PFSK-1 (cell line): ENCODE measurements at regions not wholly inside any gene's neighbourhood (a gene's known extent, or its start where the extent isn't known, plus 50 kb on each side); places are given as distances from the start of the nearest gene placed in this dataset.

ENCODE experiments used
- FOXP2 ChIP-seq: optimal IDR thresholded peaks from 2 replicates; pipeline ENCODE3; 2011; ENCODE audit warnings: borderline replicate concordance, control low read depth, inconsistent platforms; ENCODE audit not compliant: insufficient read depth; ENCODE audit errors: extremely low read length, extremely low read depth
- POLR2AphosphoS5 ChIP-seq: IDR thresholded peaks from 2 replicates; pipeline ENCODE4 v1.6.1; 2012; ENCODE audit warnings: low read depth, mild to moderate bottlenecking, control low read depth, low read length, moderate library complexity
- SIN3A ChIP-seq: IDR thresholded peaks from 2 replicates; pipeline ENCODE4 v1.6.1; 2012; ENCODE audit warnings: mild to moderate bottlenecking, low read length, moderate library complexity, borderline replicate concordance; ENCODE audit not compliant: insufficient read depth
- TAF1 ChIP-seq: IDR thresholded peaks from 2 replicates; pipeline ENCODE4 v1.6.1; 2012; ENCODE audit warnings: low read length, control low read depth, borderline replicate concordance; ENCODE audit not compliant: insufficient read depth
- TF ChIP-seq, protein P1 (sequence below), 2 experiments: IDR thresholded peaks; 2 replicates each; pipeline versions ENCODE4 v1.6.1 to v1.8.0; 2011 to 2012; ENCODE audit warnings: low read depth in 2 of 2, low read length in 2 of 2, control low read depth in 1 of 2, inconsistent platforms in 1 of 2, mild to moderate bottlenecking in 1 of 2, moderate library complexity in 1 of 2; ENCODE audit not compliant: insufficient read depth in 1 of 2

DNA sequence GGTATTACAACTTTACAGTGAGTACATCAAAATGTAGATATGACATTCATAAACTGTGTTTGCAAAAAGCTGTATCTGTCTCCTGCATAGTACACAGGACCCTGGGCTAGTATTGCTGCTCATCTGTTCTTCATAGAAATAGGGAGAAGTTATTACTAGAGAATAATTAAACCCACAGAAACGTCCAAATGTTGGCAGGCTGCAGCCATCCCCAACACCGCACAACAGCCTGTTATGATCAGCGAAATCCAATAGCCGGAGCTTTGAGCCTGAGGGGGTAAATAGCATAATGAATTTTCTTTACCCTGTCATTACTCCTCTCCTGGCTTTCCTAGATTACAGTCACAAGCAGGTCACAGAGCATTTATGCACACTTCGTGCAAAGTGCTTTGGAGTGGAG, 178.0 kb downstream of the DACT1 start:
- TF ChIP-seq, protein P1, sequence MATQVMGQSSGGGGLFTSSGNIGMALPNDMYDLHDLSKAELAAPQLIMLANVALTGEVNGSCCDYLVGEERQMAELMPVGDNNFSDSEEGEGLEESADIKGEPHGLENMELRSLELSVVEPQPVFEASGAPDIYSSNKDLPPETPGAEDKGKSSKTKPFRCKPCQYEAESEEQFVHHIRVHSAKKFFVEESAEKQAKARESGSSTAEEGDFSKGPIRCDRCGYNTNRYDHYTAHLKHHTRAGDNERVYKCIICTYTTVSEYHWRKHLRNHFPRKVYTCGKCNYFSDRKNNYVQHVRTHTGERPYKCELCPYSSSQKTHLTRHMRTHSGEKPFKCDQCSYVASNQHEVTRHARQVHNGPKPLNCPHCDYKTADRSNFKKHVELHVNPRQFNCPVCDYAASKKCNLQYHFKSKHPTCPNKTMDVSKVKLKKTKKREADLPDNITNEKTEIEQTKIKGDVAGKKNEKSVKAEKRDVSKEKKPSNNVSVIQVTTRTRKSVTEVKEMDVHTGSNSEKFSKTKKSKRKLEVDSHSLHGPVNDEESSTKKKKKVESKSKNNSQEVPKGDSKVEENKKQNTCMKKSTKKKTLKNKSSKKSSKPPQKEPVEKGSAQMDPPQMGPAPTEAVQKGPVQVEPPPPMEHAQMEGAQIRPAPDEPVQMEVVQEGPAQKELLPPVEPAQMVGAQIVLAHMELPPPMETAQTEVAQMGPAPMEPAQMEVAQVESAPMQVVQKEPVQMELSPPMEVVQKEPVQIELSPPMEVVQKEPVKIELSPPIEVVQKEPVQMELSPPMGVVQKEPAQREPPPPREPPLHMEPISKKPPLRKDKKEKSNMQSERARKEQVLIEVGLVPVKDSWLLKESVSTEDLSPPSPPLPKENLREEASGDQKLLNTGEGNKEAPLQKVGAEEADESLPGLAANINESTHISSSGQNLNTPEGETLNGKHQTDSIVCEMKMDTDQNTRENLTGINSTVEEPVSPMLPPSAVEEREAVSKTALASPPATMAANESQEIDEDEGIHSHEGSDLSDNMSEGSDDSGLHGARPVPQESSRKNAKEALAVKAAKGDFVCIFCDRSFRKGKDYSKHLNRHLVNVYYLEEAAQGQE (IDR thresholded peaks at IDR 0.05; ENCODE audit: insufficient read depth in 1 of 2, low read depth in 2 of 2, low read length in 2 of 2), result no peak
- TF ChIP-seq POLR2AphosphoS5 (no peak), TAF1 (no peak), SIN3A (no peak), FOXP2 (no peak)

DNA sequence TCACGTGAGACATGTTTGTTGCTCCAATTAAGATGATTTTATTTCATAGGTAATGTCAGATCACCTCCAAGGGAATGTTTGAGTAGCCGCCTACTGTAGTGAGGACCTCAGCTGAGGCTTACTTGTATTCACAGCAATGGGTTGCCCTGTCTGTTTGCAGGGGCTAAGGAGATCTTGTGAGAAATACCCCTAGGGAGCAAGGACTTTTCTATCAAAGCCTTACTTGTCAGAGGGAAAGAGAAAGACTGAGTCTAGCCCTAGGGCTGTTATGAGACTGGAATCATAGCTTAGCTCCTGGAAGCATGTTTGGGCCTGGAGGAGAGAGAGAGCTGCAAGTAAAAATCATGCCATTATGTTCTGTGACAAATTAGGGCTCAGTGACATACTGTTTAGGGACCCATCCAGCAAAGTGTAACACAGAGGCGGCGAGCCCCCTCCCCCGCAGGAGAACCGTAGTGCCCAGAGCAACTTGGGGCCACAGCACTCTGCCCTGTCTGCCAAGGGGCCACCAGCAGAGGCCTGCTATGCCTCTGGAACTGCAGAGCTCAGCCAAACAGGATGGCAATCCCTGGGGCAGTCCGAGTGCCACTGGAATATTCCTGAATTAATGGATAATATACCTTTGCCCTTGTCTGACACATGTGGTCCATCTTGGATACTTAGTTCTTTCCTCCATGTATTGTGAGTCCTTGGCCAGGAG, 178.8 kb downstream of the DACT1 start:
- no peak for TF ChIP-seq SIN3A
- TF ChIP-seq FOXP2, result no peak
- TF ChIP-seq, protein P1 (IDR thresholded peaks at IDR 0.05; ENCODE audit: insufficient read depth in 1 of 2, low read depth in 2 of 2, low read length in 2 of 2), result no peak
- no peak for TF ChIP-seq TAF1
- no peak for TF ChIP-seq POLR2AphosphoS5

GRCh38 chr14:58817846-58818245, 180.1 kb downstream of the DACT1 start:
- no peak for TF ChIP-seq POLR2AphosphoS5
- TF ChIP-seq, protein P1 (IDR thresholded peaks at IDR 0.05; ENCODE audit: insufficient read depth in 1 of 2, low read depth in 2 of 2, low read length in 2 of 2), result no peak
- TF ChIP-seq FOXP2, result no peak
- no peak for TF ChIP-seq TAF1
- no peak for TF ChIP-seq SIN3A

DNA sequence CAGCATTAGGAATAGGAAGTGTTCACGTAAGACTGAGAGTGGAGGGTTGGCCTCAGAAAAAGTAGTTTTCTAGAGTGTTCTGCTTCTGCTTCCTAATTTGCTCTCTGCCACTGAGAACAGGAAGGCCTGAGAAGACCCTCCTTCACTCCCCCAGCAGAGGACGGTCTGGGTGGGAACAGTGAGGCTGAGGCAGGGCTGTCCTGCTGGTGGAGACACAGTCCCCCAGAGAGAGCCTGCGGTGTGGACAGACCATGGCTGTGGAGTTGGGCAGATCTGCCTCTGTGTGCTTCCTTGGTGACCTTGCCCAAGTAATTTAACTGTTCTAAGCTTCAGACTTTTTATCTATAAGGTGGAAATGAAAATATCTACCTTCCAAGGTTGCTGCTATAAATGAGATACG, 182.3 kb downstream of the DACT1 start:
- TF ChIP-seq, protein P1 (IDR thresholded peaks at IDR 0.05; ENCODE audit: insufficient read depth in 1 of 2, low read depth in 2 of 2, low read length in 2 of 2), result no peak
- TF ChIP-seq TAF1 (no peak), FOXP2 (no peak), SIN3A (no peak), POLR2AphosphoS5 (no peak)

DNA sequence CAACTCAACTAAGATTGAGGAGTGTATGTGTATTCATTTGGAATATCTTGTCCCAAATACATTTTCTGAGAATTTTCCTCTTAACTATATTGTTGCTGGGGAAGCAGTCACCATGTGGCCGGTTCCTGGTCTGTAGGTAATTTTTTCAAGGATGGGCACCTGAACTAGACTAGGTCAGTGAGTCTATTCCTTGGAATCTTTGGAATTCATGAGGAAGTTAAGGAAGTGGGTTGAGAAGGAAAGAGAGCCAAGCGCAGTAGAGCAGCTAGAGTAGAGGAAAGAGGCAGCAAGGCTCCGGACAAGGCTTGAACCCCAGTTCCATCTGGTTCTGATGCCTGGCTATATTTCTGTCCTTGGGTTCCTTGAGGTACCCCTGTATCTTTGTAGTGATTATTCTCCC, 183.7 kb downstream of the DACT1 start:
- TF ChIP-seq POLR2AphosphoS5 (no peak), SIN3A (no peak), TAF1 (no peak), FOXP2 (no peak)
- TF ChIP-seq, protein P1 (IDR thresholded peaks at IDR 0.05; ENCODE audit: insufficient read depth in 1 of 2, low read depth in 2 of 2, low read length in 2 of 2), result no peak
